HG03135 (cell line): ENCODE measurements at regions not wholly inside any gene's neighbourhood (a gene's known extent, or its start where the extent isn't known, plus 50 kb on each side); places are given as distances from the start of the nearest gene placed in this dataset.

ENCODE experiments used
- ATAC-seq: cut with Tn5 transposase; IDR thresholded peaks from one replicate; pipeline ENCODE4 v1.9.1; 2021; ENCODE audit warnings: mild to moderate bottlenecking, moderate library complexity; ENCODE audit not compliant: unreplicated experiment

DNA sequence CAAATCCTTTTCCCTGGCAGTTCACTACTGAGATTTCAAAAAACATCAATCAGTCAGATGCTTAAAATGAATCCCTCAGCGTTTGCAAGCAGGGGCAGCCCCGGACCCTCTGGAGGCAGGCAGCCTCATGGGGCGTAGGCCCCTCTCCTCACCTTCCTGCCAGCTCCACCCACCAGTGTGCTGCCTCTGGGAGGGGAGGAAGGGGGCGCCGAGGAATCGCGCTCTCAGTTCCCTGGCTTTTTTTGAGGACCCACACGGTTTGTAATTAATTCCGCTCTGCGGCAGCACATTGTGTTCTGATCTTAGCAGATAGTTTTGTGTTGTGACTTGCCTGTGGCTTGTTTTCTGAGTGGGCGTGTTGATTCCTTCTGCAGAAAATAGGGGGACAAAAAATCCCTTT, 159.9 kb downstream of the KLF13 start:
- no peak for ATAC-seq

- no peak for ATAC-seq
Measured at GRCh38 chr15:31486906-31487695, 160.5 kb downstream of the KLF13 start.

DNA sequence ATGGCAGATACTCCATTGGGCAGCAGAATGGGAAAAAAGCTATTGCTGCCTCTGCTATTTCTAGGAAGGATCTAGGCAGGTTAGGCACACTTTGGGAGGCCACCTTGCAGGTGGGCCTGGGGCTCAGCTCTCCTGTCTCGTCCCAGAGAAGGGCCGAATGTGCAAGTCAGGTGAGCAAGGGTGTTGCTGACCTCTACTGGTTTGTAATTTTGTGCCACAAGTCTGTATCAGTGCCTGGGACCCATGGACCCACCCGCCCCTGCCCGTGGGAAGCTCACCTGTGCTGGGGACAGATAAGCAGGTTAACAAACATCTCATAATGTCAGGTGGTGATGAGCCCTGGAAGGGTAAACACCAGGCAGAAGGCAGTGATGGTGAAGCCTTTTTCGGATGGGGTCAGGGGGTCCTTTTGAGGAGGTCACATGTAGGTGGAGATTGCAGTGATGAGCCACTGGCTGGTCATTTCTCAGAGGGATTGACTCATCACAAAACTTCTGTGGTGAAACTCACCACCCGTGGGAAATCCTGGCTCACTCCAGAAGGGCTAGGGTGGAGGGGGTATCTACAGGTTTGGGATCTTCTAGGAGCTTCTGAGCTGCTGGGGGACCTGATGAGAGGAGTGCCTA, 161.3 kb downstream of the KLF13 start:
- ATAC-seq = no peak

- no peak for ATAC-seq
Measured at GRCh38 chr15:31488437-31489204, 162.0 kb downstream of the KLF13 start.

DNA sequence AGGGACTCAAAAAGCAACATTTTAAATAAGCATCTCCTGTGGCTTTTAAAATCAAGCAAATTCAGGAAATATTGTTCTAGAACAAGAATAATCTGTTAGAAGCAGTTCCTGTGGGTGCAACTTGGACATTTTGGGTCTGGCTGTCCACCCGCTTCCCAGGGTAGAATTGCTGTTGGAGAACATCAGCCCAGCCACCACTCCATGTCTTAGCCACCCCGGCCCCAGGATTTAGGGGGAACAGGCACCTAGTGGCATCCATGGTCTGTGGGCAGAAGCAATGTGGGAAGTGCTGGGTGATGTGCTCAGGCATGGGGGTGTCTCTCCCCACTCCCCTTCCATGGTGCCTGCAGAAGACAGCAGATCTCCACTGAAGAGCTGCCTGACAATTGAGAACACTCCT, 162.6 kb downstream of the KLF13 start:
- no peak for ATAC-seq

- no peak for ATAC-seq
Measured at GRCh38 chr15:31489801-31490646, 163.4 kb downstream of the KLF13 start.

GRCh38 chr15:31494786-31495185, 168.2 kb downstream of the KLF13 start:
- ATAC-seq = no peak

- ATAC-seq = no peak
Measured at GRCh38 chr15:31495281-31495680, 168.6 kb downstream of the KLF13 start.

- ATAC-seq = no peak
Measured at GRCh38 chr15:31497838-31498237, 171.2 kb downstream of the KLF13 start.

GRCh38 chr15:31498329-31498728, 171.7 kb downstream of the KLF13 start:
- no peak for ATAC-seq

- no peak for ATAC-seq
Measured at GRCh38 chr15:31498756-31499155, 172.1 kb downstream of the KLF13 start.

DNA sequence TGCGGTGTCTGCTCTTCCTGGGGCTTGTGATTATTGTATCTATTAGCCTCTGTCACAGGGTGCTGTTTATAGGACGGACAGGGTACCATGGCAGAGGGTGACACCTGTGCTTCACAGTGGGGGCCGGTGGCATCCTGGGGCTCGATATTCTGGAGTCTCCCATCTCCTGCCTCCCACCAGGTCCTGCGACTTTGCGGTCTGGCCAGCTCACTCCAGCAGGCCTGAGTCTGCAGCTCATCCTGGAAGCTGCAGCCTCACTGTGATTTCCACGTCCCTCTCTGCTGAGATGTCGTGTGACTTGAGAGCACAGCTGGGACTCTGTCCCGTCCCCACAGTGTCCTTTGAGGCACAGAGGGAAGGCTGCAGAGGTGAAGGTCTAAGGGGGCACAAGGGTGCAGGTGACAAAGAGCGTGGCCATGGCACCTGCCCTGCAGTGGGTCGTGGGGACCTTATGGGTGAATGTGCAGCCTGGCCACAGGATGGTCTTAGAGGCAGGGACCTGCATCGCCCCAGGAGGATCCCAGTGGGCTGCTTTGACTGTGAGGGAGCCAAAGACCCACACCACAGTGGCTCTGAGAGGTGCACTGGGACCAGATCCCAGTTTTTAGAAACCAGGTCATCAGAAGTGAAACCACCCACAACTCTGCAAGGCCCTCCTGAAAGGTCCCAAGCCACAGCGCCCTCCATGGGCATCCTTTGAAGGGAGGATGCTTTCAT, 172.8 kb downstream of the KLF13 start:
- ATAC-seq = no peak

- ATAC-seq = no peak
Measured at GRCh38 chr15:31499953-31500765, 173.5 kb downstream of the KLF13 start.

DNA sequence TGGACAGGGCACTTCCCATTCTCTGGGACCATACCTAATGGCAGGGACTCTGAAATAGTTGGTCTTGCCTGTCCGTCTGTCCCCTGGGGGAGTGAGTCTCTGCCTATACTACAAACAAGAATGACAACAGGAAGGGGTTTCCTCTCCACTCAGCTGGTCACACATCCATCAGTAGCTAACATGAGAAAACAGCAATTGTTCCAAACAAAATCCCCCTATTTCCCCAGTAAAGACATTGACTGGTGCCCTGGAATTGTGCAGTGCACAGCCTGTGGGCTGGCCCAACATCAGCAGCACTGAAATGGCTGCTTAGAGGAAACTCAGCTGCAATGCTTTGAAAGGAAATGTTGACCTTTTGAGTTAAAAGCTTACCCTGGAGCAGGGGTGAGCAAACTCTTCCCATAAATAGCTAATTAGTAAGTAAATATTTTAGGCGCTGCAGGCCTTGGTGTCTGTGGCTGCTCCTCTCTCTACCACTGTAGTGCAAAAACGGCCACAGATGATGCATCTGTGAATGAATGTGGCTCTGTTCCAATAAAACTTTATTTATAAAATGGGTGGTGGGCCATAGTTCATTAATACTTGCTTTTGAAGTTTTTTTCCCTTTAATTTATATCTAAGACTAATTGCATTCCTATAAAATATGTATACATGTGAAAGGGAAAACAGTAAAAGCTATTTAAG, 174.3 kb downstream of the KLF13 start:
- ATAC-seq = no peak

GRCh38 chr15:31501536-31502157, 175.0 kb downstream of the KLF13 start:
- ATAC-seq = no peak

DNA sequence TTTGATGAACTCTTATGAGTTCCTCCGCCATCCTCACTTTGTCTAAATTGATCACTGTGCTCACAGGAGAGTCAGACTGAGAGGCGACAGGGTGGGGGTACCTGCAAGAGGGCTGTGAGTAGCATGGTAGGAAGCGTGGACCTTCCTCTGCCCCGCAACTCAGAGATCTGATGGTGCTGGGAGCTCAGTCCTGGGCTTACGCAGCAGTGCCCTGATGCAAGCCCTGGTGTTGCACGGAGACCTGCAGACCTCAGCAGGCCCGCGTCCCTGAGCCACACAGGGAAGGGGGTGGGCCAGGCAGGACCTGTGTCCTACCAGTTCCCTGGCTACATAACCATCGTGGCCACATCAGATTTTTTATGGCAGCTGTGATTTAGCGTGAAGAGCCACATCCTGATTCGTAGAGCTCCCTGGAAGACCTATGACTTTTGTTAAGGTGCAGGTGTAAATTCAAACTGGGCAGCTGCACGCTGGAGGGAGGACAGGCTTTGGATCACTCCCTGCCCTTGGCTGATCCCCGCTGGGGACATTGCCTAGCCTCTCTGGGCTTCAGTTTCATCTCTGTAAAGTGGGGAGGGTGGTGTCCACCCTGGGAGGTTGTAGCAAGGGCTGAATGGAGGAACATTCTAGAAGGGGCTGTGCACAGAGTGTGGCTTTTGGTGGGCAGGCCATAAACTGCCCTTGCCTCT, 176.1 kb downstream of the KLF13 start:
- ATAC-seq = no peak

DNA sequence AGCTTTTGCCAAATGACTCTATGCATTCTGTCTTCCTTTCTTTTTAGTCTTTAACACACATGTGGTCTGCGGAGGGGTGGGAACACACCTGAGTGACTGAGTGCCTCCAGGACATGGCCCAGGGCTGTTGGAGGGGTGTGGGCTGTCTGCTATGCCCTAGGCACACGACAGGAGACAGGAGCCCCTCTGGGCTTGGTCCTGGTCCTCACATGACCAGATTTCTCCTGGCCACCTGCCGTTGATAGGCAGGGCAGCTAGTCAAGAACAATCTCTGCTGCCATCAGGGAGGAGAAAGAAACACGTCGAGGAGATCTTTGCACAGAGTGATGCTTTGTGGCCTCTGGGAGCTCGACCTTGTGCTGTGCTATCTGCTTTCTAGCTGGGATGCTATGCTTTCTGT, 176.6 kb downstream of the KLF13 start:
- no peak for ATAC-seq
